Peyer's patch (tissue), 4 donors: ENCODE measurements at regions not wholly inside any gene's neighbourhood (a gene's known extent, or its start where the extent isn't known, plus 50 kb on each side); places are given as distances from the start of the nearest gene placed in this dataset.

ENCODE experiments used
- DNase-seq, 3 donors: peaks; one replicate each; pipeline ENCODE4 v3.0.0-alpha.2; 2017 to 2019
- H3K27ac ChIP-seq, 4 donors: fragments of 200-600 bp; sonication (generic); one replicate each; pipeline ENCODE4 v1.5.1; 2016 to 2019
- H3K27me3 ChIP-seq, 2 donors: fragments of 200-600 bp; sonication (generic); one replicate each; pipeline ENCODE4 v1.5.1; 2019
- H3K36me3 ChIP-seq, 3 donors: fragments of 200-600 bp; sonication (generic); one replicate each; pipeline ENCODE4 v1.5.1; 2016 to 2019
- H3K4me1 ChIP-seq, 4 donors: fragments of 200-600 bp; sonication (generic); one replicate each; pipeline ENCODE4 v1.5.1; 2016 to 2019
- H3K4me3 ChIP-seq, 4 donors: fragments of 200-600 bp; sonication (generic); 1 replicate in 3 of 4; 2 replicates in 1 of 4; pipeline ENCODE4 v1.5.1; 2016 to 2019; ENCODE audit warnings: mild to moderate bottlenecking in 1 of 4
- H3K9me3 ChIP-seq, 4 donors: fragments of 200-600 bp; sonication (generic); one replicate each; pipeline ENCODE4 v1.5.1; 2016 to 2019; ENCODE audit warnings: mild to moderate bottlenecking in 1 of 4
- CTCF ChIP-seq, 6 experiments: fragments of 450-650 bp in 4 of 6; fragments of 200-600 bp in 2 of 6; sonication (generic) in 1 of 6; IDR thresholded peaks; one replicate each; pipeline ENCODE4 v1.5.1; 2017 to 2019; ENCODE audit warnings: antibody characterized with exemption in 6 of 6, mild to moderate bottlenecking in 3 of 6, moderate library complexity in 1 of 6
- POLR2A ChIP-seq, 2 donors: fragments of 450-650 bp; IDR thresholded peaks; one replicate each; pipeline ENCODE4 v1.5.1; 2017; ENCODE audit warnings: antibody characterized with exemption in 2 of 2, mild to moderate bottlenecking in 2 of 2, moderate library complexity in 2 of 2

GRCh38 chr7:34523226-34523918 lies 134.6 kb upstream of the NPSR1 start:
- no peaks in the 10 kb centered on the region for H3K27me3 ChIP-seq
- no peak overlapping the region for H3K27ac ChIP-seq
- no peak overlapping the region for H3K4me3 ChIP-seq
- H3K4me1 ChIP-seq = no peaks in the 10 kb centered on the region
- H3K9me3 ChIP-seq = peaks cover 0 to 3% (median 0%) of the 10 kb centered on the region in 4 donors
- no peaks in the 10 kb centered on the region for H3K36me3 ChIP-seq
- DNase-seq = no peak
- no peak for TF ChIP-seq CTCF (IDR thresholded peaks at IDR 0.05)
- no peak for TF ChIP-seq POLR2A (IDR thresholded peaks at IDR 0.05)

- Histone ChIP-seq H3K27me3 (no peaks in the 10 kb centered on the region), H3K9me3 (peaks cover 0 to 3% (median 0%) of the 10 kb centered on the region in 4 donors), H3K36me3 (no peaks in the 10 kb centered on the region), H3K4me1 (no peaks in the 10 kb centered on the region), H3K4me3 (no peak overlapping the region), H3K27ac (no peak overlapping the region)
- no peak for DNase-seq
- no peak for TF ChIP-seq CTCF (IDR thresholded peaks at IDR 0.05)
- TF ChIP-seq POLR2A (IDR thresholded peaks at IDR 0.05) = no peak
These were observed 127.8 kb upstream of the NPSR1 start for GRCh38 chr7:34530259-34530658.

- TF ChIP-seq POLR2A (IDR thresholded peaks at IDR 0.05) (no peak), CTCF (IDR thresholded peaks at IDR 0.05) (no peak)
- Histone ChIP-seq H3K4me3 (no peak overlapping the region), H3K36me3 (no peaks in the 10 kb centered on the region), H3K9me3 (no peaks in the 10 kb centered on the region), H3K27me3 (no peaks in the 10 kb centered on the region), H3K4me1 (no peaks in the 10 kb centered on the region), H3K27ac (no peak overlapping the region)
- no peak for DNase-seq
These were observed 119.0 kb upstream of the NPSR1 start for GRCh38 chr7:34539003-34539402.

GRCh38 chr7:34544621-34545020 lies 113.4 kb upstream of the NPSR1 start:
- no peak for DNase-seq
- Histone ChIP-seq H3K27me3 (no peaks in the 10 kb centered on the region), H3K4me3 (no peak overlapping the region), H3K27ac (no peak overlapping the region), H3K9me3 (no peaks in the 10 kb centered on the region), H3K36me3 (no peaks in the 10 kb centered on the region), H3K4me1 (no peaks in the 10 kb centered on the region)
- TF ChIP-seq POLR2A (IDR thresholded peaks at IDR 0.05) (no peak), CTCF (IDR thresholded peaks at IDR 0.05) (no peak)

GRCh38 chr7:34550996-34551395 lies 107.0 kb upstream of the NPSR1 start:
- peaks cover 0 to 6% (median 0%) of the 10 kb centered on the region in 4 donors for H3K9me3 ChIP-seq
- DNase-seq = no peak
- H3K36me3 ChIP-seq = no peaks in the 10 kb centered on the region
- H3K27me3 ChIP-seq = no peaks in the 10 kb centered on the region
- no peak overlapping the region for H3K27ac ChIP-seq
- no peak overlapping the region for H3K4me3 ChIP-seq
- TF ChIP-seq CTCF (IDR thresholded peaks at IDR 0.05) = no peak
- TF ChIP-seq POLR2A (IDR thresholded peaks at IDR 0.05) = no peak
- H3K4me1 ChIP-seq = no peaks in the 10 kb centered on the region
